Effector memory CD4-positive, alpha-beta T cell (primary cell): ENCODE measurements at regions not wholly inside any gene's neighbourhood (a gene's known extent, or its start where the extent isn't known, plus 50 kb on each side); places are given as distances from the start of the nearest gene placed in this dataset.

Experiments
- DNase-seq, 3 donors: peaks; one replicate each; pipeline ENCODE4 v3.0.0-alpha.2; 2020
- H3K27ac ChIP-seq: 2 replicates; pipeline ENCODE4 v1.7.0; 2013; ENCODE audit warnings: mild to moderate bottlenecking, low read length, moderate library complexity; ENCODE audit not compliant: insufficient read depth, poor library complexity, severe bottlenecking
- H3K27me3 ChIP-seq: replicated peaks from 2 replicates; pipeline ENCODE4 v1.7.0; 2013; ENCODE audit warnings: mild to moderate bottlenecking, low read length; ENCODE audit not compliant: insufficient read depth, control insufficient read depth, poor library complexity, severe bottlenecking
- H3K36me3 ChIP-seq: 2 replicates; pipeline ENCODE4 v1.7.0; 2013; ENCODE audit warnings: mild to moderate bottlenecking, low read length, moderate library complexity; ENCODE audit not compliant: control insufficient read depth, insufficient read depth
- H3K4me1 ChIP-seq: 2 replicates; pipeline ENCODE4 v1.7.0; 2013; ENCODE audit warnings: low read length, mild to moderate bottlenecking; ENCODE audit not compliant: control insufficient read depth, insufficient read depth, poor library complexity, severe bottlenecking
- H3K4me3 ChIP-seq: 2 replicates; pipeline ENCODE4 v1.7.0; 2013; ENCODE audit warnings: low read length, low read depth, mild to moderate bottlenecking; ENCODE audit not compliant: insufficient read depth, poor library complexity, severe bottlenecking
- H3K9me3 ChIP-seq: 2 replicates; pipeline ENCODE4 v1.7.0; 2013; ENCODE audit warnings: mild to moderate bottlenecking, low read length, moderate library complexity; ENCODE audit not compliant: control insufficient read depth

DNA sequence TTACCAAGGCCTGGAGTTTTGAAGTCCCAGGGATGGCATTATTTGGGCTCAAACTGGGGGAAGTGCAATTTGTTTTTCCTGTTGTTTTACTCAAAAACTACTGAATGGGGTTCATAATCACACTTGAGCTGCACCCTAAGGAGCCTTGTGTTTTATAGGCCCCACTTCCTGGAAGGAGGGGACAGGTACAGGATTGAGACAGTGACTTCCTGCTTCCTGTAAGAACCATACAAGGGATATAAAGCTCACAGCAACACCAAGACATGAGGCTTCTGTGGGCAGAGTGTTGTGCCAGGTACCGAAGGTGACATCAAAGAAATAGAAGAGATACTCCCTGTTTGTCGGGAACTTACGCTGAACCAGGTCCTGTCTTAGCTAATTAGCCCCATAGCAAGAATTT is 70.4 kb upstream of the SKOR2 start:
- no peaks in the 10 kb centered on the region for H3K36me3 ChIP-seq
- no peak for DNase-seq
- no peaks in the 10 kb centered on the region for H3K4me1 ChIP-seq
- no peaks in the 10 kb centered on the region for H3K27me3 ChIP-seq
- H3K9me3 ChIP-seq: no peaks in the 10 kb centered on the region
- no peak overlapping the region for H3K4me3 ChIP-seq
- no peak overlapping the region for H3K27ac ChIP-seq

DNA sequence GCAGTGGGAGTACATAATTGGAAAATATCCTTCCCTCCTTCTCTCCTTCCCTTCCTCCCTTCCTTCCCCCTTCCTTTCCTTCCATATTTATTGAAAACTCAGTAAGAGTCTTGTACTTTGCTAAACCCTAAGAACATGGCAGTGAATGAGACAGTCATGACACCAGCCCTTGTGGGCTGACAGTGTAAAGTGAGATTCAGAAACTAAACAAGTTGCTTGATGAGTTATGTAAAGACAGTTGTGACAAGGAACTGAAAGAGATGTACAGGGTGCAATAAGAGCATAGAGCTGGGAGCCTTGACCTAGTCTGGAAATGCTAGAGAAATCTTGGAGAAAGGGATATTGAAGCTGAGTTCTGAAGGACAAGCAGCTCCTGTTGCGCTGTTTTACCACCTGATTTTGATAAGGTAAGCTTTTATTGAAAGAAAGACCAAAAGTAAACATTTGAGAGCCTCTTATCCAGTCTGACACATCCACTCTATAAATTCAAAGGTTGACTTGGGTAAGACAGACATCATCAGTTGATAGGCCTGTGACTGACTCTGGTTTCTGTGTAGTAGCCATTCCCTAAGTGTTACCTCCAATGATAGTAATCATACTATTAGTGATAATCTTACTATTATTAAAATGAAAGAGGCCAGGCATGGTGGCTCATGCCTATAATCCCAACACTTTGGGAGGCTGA is 66.5 kb upstream of the SKOR2 start:
- H3K4me1 ChIP-seq: no peaks in the 10 kb centered on the region
- no peaks in the 10 kb centered on the region for H3K27me3 ChIP-seq
- H3K9me3 ChIP-seq: no peaks in the 10 kb centered on the region
- no peak for DNase-seq
- H3K27ac ChIP-seq: no peak overlapping the region
- no peaks in the 10 kb centered on the region for H3K36me3 ChIP-seq
- H3K4me3 ChIP-seq: no peak overlapping the region

DNA sequence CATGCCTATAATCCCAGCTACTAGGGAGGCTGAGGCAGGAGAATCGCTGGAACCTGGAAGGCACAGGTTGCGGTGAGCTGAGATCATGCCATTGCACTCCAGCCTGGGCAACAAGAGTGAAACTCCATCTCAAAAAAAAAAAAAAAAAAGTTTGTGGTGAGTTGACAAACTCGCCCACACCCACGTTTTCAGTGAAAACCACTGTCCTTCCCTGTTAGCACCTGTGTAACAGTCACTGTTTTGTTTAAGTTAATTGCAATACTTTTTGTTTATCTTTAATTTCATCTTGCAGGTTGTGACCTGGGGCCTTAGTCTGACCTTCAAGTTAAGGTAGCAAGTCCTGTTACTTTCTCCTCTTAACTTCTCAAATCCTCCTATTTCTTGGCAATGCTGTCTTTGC is 65.5 kb upstream of the SKOR2 start:
- DNase-seq: no peak
- Histone ChIP-seq H3K27ac (no peak overlapping the region), H3K4me1 (no peaks in the 10 kb centered on the region), H3K9me3 (no peaks in the 10 kb centered on the region), H3K36me3 (no peaks in the 10 kb centered on the region), H3K27me3 (no peaks in the 10 kb centered on the region), H3K4me3 (no peak overlapping the region)

DNA sequence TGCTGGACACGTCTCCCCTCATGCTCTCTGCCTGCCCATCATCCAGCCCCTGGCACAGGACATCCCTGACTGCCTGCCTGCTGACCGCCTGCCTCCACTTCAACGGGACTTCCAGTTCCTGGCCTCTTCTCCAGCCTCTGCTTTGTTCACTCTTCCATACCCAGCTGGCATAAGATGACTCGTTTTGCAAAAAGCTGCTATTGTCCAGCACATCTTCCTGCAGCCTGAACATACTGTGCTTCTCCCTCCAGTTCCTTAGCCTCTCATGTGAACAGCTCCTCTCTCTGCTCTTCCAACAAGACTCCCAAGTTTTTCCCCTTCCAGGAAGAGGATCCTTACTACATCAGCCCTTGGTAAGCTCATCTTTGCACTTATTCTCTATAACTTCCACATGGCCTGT is 62.4 kb upstream of the SKOR2 start:
- no peak for DNase-seq
- H3K27me3 ChIP-seq: no peaks in the 10 kb centered on the region
- no peak overlapping the region for H3K27ac ChIP-seq
- H3K4me1 ChIP-seq: no peaks in the 10 kb centered on the region
- H3K4me3 ChIP-seq: no peak overlapping the region
- no peaks in the 10 kb centered on the region for H3K9me3 ChIP-seq
- H3K36me3 ChIP-seq: no peaks in the 10 kb centered on the region

DNA sequence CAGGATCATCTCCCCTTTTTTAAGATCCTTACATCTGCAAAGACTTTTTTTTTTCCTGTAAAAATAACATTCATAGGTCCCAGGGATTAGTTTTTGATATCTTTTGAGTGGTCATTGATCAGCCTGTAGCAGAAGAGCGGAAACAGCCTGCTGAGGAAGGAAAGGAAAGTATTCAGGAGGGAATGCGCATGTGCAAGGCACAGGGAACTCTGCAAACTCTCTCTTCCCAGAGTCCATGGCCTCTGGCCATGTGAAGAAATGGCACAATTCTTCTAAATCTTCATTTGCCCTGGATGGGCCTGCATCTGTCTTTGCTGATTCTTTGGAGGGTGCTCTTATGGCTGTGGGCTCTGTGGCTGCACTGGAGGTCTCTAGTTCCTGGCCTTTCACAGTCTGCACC is 60.1 kb upstream of the SKOR2 start:
- H3K4me3 ChIP-seq: no peak overlapping the region
- H3K4me1 ChIP-seq: no peaks in the 10 kb centered on the region
- no peak for DNase-seq
- no peaks in the 10 kb centered on the region for H3K36me3 ChIP-seq
- no peaks in the 10 kb centered on the region for H3K9me3 ChIP-seq
- no peaks in the 10 kb centered on the region for H3K27me3 ChIP-seq
- H3K27ac ChIP-seq: no peak overlapping the region
